Calu3 (cell line): ENCODE measurements at regions not wholly inside any gene's neighbourhood (a gene's known extent, or its start where the extent isn't known, plus 50 kb on each side); places are given as distances from the start of the nearest gene placed in this dataset.

Source experiments
- BruUV-seq: library from RNA; stranded (reverse); fragments of 400-500 nt; replicated peaks from 2 replicates; lab custom pipeline; 2021; lab: Mats Ljungman, UMichigan
- CTCF ChIA-PET: fragments of 300-600 bp; sonication (Branson Sonifier 250); formaldehyde crosslinking; loops from one replicate; lab custom pipeline; 2022; ENCODE audit warnings: antibody characterized with exemption; lab: Charles Lee
- DNase-seq: peaks from one replicate; pipeline ENCODE4 v3.0.0; 2022
- H3K27ac Mint-ChIP-seq: one replicate; pipeline ENCODE4 v1.8.0; 2022; ENCODE audit warnings: mixed read lengths; ENCODE audit not compliant: unreplicated experiment
- H3K27me3 Mint-ChIP-seq: one replicate; pipeline ENCODE4 v1.8.0; 2022; ENCODE audit warnings: mixed read lengths; ENCODE audit not compliant: unreplicated experiment
- H3K36me3 Mint-ChIP-seq: one replicate; pipeline ENCODE4 v1.8.0; 2022; ENCODE audit warnings: mild to moderate bottlenecking, moderate library complexity, mixed read lengths; ENCODE audit not compliant: insufficient read depth, unreplicated experiment
- H3K4me1 Mint-ChIP-seq: one replicate; pipeline ENCODE4 v1.8.0; 2022; ENCODE audit warnings: mild to moderate bottlenecking, low read depth, mixed read lengths; ENCODE audit not compliant: unreplicated experiment
- H3K4me3 Mint-ChIP-seq: one replicate; pipeline ENCODE4 v1.8.0; 2022; ENCODE audit warnings: mild to moderate bottlenecking, low read depth, moderate library complexity, mixed read lengths; ENCODE audit not compliant: unreplicated experiment
- H3K9me3 Mint-ChIP-seq: one replicate; pipeline ENCODE4 v1.8.0; 2022; ENCODE audit warnings: low read depth, mixed read lengths; ENCODE audit not compliant: unreplicated experiment
- CTCF ChIP-seq: fragments of 200-600 bp; IDR thresholded peaks from one replicate; pipeline ENCODE4 v1.8.0; 2022; ENCODE audit warnings: antibody characterized with exemption; ENCODE audit not compliant: unreplicated experiment
- intact Hi-C: fragments of 100-400 bp; cut with micrococcal nuclease; formaldehyde crosslinking; loops from one replicate; pipeline ENCODE4 v1.10.0; 2022; ENCODE audit not compliant: unreplicated experiment

- intact Hi-C loops, result no loop called here
- no TSS peak for BruUV-seq
Observed at GRCh38 chr2:52818958-52819357, 948.6 kb upstream of the CHAC2 start.

GRCh38 chr2:52810460-52810859 is 957.1 kb upstream of the CHAC2 start:
- Mint-ChIP-seq H3K27ac (peak overlapping the region; percentile 14), H3K27me3 (no peaks in the 10 kb centered on the region), H3K9me3 (no peaks in the 10 kb centered on the region), H3K4me3 (no peak overlapping the region), H3K4me1 (peaks cover 12% of the 10 kb centered on the region), H3K36me3 (no peaks in the 10 kb centered on the region)
- BruUV-seq, result no TSS peak
- peak; percentile 36 for TF ChIP-seq CTCF
- CTCF ChIA-PET, result interaction anchor here (0.7 to 1.3 kb wide), 9 partner anchors 125 to 400 kb away, joined by 3 to 15 read pairs (median 6); no protein-coding TSS in a partner anchor
- intact Hi-C loops, result loop anchor here (1.0 to 5.0 kb wide), 5 partner anchors 124 to 392 kb away; no protein-coding TSS in a partner anchor
- DNase-seq, result peak; percentile 9

More at GRCh38 chr2:52818958-52819357, 948.6 kb upstream of the CHAC2 start:
- CTCF ChIA-PET, result no interaction called here
- TF ChIP-seq CTCF, result no peak
- DNase-seq, result no peak
- no peak overlapping the region for H3K27ac Mint-ChIP-seq
- H3K9me3 Mint-ChIP-seq, result peaks cover 2% of the 10 kb centered on the region
- no peaks in the 10 kb centered on the region for H3K27me3 Mint-ChIP-seq
- H3K4me3 Mint-ChIP-seq, result no peak overlapping the region
- H3K4me1 Mint-ChIP-seq, result no peaks in the 10 kb centered on the region
- no peaks in the 10 kb centered on the region for H3K36me3 Mint-ChIP-seq

GRCh38 chr2:52805901-52806410 is 961.6 kb upstream of the CHAC2 start:
- Mint-ChIP-seq H3K4me3 (no peak overlapping the region), H3K27me3 (no peaks in the 10 kb centered on the region), H3K27ac (no peak overlapping the region), H3K36me3 (no peaks in the 10 kb centered on the region), H3K9me3 (no peaks in the 10 kb centered on the region), H3K4me1 (peaks cover 6% of the 10 kb centered on the region)
- intact Hi-C loops, result no loop called here
- BruUV-seq, result no TSS peak
- CTCF ChIA-PET, result no interaction called here
- TF ChIP-seq CTCF, result no peak
- no peak for DNase-seq

- no peak for TF ChIP-seq CTCF
- no TSS peak for BruUV-seq
- Mint-ChIP-seq H3K4me3 (no peak overlapping the region), H3K27ac (no peak overlapping the region), H3K9me3 (peaks cover 5% of the 10 kb centered on the region), H3K36me3 (no peaks in the 10 kb centered on the region), H3K4me1 (no peaks in the 10 kb centered on the region), H3K27me3 (no peaks in the 10 kb centered on the region)
- intact Hi-C loops, result no loop called here
- DNase-seq, result no peak
- CTCF ChIA-PET, result no interaction called here
Observed at GRCh38 chr2:52794581-52794980, 973.0 kb upstream of the CHAC2 start.
